ENCODE measurements at regions not wholly inside any gene's neighbourhood (a gene's known extent, or its start where the extent isn't known, plus 50 kb on each side); places are given as distances from the start of the nearest gene placed in this dataset.
"Not testable (repeated sequence)": the region's sequence is repeated elsewhere in the genome, so short reads cannot be mapped to it uniquely, and the experiment has no call there.

DNA sequence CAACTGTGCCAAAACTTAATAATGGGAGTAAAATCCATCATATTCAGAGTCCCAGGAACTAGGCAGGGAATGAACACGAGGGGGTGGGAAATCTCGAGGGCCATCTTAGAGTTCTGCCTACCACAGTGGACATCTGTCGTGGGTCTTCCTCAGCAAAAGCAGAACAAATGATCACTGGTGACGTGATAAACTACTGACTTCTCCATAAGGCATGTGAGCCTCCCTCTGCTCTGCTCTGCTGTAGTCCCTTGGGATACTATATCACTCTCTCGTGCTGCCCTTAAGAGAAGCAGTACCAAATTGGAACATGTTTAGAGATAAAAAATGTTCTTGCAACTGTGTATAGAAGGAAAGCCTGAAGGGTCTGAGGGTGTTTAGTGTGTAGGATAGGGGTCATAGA, 180.5 kb downstream of the SPDYE17 start:
- peak; percentile 42 for DNase-seq (ENCODE audit: low spot score)

DNA sequence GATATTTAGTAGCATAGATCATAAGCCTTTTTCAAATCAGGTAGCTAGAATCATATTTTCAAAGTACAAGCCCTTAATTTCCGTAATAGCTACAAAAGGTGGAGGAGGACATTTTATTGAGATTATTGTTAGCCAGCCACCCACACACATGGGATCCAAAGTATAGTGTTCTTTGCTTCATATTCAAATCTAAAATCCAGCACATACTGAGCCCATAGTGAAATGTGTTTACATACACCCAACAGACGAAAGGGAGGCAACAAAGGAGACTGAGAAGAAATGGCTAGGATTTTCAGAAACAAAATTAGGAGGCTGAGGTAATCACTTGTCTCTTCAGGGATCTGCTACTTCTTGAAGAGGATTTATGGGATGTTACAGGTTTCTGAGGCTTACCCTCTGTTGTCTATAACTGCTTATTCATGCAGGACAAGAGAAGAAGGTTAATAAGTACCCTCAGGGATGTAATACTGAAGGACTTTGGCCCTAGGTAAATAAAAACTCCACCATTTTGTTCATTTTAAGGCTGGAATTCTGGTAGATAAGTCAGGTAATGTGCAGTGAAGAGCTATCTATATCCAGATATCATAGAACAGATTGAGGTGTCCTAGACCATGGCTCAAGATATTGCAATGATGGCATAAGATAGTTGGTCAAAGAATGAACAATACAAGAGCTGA, 182.1 kb downstream of the SPDYE17 start:
- not testable (repeated sequence) for DNase-seq (ENCODE audit: low spot score)

DNA sequence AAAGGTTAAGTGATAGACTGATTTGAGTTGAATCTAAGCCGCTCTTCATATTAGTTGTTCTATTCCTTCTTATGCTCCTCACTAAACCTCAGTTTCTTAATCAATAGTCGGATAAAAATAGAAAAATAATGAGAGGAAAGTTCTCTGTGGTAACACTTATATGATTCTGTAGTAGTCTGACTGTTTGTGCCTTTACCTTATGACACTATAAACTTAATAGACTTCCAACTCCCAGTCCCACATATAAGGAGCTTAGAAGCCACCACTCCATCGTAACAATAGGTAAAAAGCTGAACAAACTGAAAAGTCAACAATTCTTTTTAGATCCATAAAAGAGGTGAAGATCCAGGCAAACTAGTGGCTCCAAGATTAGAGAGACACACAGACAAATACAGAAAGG, 192.3 kb downstream of the SPDYE17 start:
- DNase-seq (ENCODE audit: low spot score), result not testable (repeated sequence)

DNA sequence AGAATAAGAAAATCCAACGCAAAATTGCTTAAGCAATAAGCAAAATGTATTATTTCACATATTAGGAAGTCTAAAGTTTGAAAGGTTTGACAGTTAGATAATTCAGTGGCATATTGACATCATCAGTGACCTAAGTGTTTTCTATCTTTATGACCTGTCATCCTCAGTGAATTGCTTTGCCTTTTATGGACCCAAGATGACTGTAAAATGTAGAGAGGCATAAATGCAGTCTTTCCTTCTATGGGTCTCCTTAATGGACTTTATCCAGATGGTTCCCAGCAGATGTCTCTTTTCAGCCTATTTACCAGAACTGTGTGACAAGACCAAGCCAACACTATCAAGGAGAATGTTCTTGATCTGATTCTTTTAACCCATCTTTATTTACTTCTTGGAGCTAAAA, 192.9 kb downstream of the SPDYE17 start:
- DNase-seq (ENCODE audit: low spot score), result not testable (repeated sequence)

DNA sequence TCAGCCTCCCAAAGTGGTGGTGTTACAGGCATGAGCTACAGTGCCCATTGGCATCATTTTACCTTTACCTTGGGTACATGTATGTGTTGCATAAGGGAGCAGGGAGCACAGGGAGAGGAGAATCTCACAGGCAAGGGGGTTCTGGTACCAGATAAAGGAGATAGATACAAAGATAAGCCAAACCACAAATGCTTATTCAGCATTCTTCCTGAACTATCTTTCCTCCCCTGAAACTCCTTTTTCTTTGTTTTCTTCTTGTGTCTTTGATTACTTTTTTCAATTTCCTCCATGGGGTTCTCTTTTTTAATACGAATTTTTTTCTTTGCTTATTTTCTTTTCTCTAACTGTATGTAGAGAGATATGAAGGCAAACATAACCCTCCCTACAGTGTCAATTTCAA, 193.8 kb downstream of the SPDYE17 start:
- not testable (repeated sequence) for DNase-seq (ENCODE audit: low spot score)

DNA sequence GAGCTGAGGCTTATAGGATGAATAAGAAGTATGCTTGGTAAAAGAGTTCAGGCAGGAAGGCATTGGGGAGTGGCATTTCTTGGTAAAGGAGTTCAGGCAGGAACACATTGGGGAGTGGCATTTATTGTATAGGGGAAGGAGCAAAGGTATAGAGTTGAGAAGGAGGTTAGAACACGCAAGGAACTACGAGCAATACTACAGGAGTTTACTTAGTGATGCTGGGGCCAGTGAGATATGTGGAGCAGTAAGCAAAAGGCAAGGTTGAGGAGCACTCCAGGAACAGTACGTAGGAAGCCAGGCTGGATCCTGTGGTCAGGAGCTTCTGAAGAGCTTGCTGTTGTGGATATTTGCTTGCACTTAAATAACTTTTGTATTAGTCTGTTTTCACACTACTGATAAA, 202.2 kb upstream of the POMZP3 start:
- DNase-seq (ENCODE audit: low spot score), result not testable (repeated sequence)

DNA sequence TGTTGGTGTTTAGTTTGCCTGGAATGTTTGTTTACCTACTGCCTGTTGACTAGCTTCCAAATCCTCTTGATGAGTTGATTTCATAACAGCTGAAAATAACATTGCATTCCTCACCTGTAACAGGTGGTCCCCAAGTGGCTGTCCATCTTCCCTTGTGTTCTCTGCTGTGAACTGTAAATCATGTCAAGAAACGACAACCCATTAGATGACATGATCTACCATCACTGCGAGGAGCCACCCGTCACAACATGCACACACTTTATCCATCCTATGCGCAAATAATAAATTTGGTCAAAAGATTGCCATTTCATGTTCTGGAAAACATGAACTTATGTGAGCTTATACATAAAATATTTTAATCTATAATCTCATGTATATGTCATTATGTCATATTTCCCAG, 199.1 kb upstream of the POMZP3 start:
- not testable (repeated sequence) for DNase-seq (ENCODE audit: low spot score)

DNA sequence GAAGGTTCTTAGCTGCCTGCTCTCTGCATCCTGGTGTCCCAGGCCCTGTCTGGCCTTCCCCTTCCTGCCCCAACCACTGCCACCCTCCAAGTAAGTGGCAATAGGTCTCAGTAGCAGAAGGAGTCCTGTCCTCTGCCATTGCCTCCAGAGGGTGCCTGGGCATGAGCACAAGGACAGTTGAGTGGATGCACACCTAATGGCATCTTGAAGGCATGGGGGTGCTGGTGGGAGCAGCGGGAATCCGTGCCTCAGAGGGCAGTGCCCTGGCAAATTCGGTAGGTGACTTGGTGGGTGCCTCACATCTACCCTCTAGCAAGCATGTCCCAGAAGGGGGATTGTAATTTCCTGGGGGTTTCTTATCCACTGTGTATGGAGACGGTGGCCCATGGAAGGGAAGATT, 182.8 kb upstream of the POMZP3 start:
- not testable (repeated sequence) for DNase-seq (ENCODE audit: low spot score)

DNA sequence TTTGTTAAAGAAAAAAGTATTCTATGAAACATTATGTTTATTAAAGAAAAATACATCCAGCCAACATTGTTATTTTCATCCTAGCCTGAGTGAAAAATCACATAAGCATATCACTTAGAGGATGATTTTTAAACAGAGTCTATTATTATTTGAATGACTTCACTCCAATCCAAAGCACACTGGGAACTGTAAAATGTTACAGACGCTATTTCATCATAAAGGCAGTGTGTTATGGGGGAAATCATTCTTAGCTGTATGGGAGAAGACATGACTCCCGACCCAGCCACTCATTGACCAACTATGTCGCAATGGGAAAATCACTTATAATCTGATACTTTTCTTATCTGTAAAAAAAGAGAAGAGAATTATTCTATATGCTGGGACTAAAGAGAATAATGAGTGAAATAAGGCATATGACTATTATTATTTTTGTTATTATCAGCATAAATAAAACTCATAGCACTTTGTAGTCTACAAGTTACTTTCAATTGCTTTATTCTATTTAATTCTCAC, 180.6 kb upstream of the POMZP3 start:
- DNase-seq (ENCODE audit: low spot score), result not testable (repeated sequence)

DNA sequence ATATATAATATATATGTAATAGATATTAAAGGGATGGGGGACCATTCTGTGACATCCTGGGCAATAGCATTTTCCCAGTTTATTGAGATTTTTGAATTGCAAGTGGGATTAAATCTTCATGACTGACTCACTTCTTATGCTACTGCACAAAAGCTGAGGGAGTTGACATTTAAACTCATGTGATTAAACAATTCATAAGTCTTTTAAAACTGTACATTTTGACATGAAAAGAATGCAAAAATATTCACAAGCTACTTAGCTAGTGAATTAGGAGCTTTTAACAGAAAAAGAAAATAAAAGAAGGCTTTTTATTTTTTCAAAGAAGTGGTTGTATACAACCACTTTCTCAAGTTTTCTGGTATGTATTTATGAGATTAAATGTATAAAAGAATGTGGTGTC, 179.4 kb upstream of the POMZP3 start:
- not testable (repeated sequence) for DNase-seq (ENCODE audit: low spot score)

DNA sequence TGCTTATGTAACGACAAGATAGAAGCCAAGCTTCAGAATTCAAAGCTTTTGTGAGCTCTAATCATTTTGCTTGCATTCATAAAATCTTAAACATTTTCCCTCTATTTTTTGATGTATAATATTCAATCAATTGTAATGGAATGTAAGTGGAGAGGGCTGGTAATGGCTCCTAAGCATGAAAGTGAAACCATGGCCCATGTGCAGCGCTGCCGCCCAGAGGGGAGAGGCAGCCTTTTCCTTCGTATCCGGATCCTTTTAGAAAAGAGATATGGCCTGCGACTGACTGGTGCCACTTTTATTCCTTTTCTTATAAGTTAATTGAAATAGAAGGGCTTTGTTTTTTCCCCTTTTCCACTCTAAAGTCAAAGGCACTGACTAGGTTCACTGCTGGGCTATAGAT, 178.9 kb upstream of the POMZP3 start:
- not testable (repeated sequence) for DNase-seq (ENCODE audit: low spot score)

DNA sequence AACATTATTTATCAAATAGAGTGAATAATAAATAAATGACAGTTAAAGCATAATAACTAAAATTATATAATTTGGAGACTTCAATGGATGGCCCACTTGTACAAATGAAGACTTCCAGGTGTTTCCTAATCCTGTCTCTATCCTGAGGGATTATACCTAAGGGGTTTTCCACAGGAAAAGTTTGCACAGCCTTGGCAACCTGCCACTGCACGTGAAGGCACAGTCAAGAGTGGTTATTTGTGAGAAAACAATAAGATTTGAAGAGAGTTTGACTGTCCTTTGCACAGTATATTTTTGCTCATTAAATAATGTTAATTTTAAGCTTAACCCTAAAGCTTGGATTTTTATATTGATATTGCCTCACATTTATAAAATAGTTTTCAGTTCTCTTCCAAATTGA, 178.2 kb upstream of the POMZP3 start:
- not testable (repeated sequence) for DNase-seq (ENCODE audit: low spot score)

DNA sequence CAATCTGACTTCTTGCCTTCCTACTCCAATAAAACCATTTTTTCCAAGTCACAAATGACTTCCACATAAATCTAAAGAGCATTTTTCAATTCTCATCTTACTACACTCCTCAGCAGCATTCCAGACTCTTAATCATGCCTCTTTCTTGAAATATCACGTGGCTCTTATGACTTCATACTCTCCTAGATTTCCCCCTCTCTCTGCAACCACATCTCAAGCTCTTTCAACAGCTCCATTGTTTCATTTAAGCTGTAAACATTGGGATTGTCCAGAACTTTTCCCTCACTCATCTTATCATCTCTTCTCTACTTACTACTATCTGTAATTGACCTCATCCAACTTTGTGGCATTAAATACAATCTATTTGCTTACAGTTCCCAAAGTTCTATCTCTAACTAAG, 170.6 kb upstream of the POMZP3 start:
- DNase-seq (ENCODE audit: low spot score), result not testable (repeated sequence)

DNA sequence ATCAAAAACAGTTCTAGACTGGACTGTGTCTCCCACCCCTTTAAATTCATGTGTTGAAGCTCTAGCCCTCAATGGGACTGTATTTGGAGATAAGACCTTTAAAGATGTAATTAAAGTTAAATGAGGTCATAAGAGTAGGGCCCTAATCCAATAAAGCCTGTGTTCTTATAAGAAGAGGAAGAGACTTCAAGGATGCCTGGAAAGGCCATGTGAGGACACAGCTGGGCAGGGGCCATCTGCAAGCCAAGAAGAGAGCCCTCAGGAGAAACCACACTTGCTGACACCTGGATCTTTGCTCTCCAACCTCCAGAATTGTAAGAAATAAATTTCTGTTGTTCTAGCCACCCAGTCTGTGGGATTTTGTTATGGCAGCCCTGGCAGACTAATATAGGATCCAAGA, 153.6 kb upstream of the POMZP3 start:
- peak; percentile 89 for DNase-seq (ENCODE audit: low spot score)

DNA sequence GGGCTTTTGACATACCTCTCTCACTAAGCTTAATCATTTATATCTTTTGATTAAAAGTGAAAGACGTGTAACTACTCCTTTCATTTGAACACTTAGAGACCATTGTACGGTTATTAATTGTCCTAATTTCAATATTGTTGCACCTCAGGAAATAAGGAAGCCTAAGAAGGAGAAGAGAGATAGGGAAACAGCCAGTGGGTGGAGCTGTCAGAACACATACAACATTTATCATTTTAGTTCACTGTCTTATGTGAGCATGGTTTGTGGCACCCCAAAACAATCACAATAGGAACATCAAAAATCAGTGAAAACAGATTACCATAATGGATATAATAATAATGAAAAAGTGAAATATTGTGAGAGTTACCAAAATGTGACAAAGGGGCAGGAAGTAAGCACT, 147.2 kb upstream of the POMZP3 start:
- DNase-seq (ENCODE audit: low spot score), result not testable (repeated sequence)

DNA sequence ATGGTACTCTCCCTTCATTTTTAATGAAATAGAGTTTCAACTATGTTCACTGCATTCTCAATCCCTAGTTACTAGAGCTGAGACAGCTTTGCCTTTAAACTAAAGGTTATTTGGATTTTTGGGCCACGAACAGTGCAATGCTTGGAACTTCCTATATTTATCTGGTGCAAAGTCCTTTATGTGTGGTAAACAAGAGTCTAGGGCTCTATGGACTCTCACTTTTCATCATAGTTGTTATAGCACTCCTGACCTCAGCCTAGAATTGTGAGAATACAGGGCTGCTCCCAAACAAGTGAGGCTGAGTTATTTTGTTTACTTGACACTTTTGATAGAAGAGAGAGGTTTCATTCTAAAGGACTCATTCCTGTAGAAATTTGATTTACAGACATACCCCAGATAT, 144.9 kb upstream of the POMZP3 start:
- not testable (repeated sequence) for DNase-seq (ENCODE audit: low spot score)

DNA sequence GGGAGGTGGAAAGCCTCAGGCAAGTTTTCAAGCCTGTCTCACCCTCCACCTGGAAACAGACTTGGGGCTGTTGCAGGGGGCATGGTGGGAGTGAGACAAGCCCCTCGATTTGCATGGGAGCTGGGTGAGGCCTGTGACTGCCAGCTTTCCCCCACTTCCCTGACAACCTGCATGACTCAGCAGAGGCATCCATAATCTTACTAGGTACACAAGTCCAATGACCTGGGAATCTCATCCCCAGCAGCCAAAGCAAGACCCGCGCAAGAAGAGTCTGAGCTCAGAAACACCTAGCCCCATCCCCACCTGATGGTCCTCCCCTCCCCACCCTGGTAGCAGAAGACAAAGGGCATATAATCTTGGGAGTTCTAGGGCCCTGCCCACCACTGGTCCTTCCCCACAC, 136.9 kb upstream of the POMZP3 start:
- not testable (repeated sequence) for DNase-seq (ENCODE audit: low spot score)

DNA sequence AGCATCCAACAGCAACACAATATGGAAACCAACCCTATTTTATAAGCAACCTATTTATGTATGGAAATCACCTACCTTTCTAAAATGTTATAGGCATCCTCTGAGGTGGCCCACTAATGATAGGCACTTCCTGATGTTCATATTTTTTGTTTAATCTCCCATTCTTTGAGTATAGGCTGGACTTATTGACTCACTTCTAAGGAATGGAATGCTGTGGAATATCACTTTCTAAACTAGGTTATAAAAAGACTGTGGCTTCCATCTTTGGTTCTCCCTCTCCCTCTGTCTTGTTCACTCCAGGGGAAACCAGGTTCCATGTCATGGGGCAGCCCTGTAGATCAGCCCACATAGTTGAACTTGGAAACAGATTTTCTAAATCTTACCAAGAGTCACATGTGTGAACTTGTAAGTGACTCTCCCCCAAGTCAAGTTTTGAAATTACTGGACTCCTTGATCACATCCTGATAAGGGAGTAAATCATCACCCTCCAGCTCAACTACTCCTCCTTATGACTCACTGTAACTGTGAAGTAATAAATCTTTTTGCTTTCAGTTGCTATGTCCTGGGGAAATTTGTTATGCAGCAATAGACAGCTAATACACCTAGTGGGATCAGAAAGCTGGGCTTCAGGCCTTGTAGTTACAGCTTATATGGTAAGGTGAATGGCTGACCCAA, 133.6 kb upstream of the POMZP3 start:
- DNase-seq (ENCODE audit: low spot score), result not testable (repeated sequence)

DNA sequence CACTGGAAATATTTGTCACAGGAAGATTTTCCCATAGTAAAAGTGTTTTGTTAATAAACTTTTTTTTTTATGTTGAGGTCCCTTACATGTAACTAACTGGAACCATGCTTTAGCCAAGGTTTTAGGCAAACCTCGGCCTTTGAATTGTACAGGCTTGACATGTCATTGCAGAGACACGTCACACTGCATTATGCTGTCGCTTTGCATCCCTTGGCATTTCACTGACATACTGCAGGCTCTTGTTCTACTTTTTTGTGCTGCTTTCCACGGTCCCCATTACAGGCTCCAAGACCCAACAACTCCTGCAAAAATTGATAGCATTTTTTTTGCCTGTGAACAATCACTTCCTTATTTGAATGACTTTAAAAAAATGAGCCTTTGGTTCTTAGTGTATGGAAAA, 112.5 kb upstream of the POMZP3 start:
- DNase-seq (ENCODE audit: low spot score), result peak; percentile 84

DNA sequence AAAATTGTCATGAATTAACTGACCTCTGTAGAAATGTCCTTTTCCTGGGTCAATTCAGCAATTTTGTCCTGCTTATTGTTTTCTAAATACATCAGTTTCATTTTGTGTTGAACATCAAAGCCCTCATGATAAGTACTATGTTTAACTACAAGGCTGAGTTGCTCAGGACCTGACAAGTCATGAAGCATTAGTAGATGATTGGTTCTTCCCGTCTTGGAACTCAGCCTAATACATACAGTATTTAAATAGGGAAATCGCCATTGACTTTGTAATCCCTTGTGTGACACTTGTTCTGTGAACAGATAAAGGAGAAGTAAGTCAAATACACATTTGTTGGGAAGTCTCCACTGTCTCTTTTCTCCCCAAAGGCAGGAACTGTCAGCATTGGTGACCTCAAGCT, 109.6 kb upstream of the POMZP3 start:
- DNase-seq (ENCODE audit: low spot score), result not testable (repeated sequence)

DNA sequence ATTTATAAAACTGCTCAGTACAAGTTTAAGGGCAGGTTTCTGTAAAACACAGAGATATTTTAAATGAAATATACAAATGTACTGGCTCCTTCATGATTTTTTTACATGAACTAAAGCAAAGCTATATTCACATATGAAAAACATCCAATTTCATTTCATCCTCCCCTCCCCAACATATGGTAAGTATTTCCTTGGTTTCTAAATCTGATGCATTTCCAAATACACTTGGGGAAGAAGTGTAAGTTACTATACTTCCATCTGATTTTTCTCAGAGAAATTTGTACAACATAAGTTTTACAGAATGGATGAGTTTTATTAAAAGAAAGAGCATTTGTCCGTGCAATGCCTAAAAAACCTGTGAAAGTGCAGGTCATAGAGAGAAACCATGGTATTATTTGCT, 109.0 kb upstream of the POMZP3 start:
- not testable (repeated sequence) for DNase-seq (ENCODE audit: low spot score)

DNA sequence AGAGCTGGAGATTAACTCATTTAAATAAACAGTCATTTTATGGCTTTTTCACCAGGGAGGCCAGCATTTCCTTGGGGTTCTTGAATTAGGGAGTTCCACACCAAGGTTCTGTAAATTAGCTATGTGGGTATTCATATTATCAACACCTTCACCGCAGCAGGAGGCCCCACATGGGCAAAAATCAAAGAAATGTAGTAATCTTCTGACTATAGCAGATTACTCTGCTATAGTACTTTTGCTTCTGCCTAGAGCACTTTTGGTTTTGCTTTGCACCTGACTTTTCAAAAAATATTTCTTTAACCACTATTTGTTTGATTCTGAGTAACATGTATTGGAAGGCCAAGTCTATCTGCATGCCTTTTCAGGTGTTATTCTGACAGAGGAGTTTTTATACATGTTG, 108.6 kb upstream of the POMZP3 start:
- not testable (repeated sequence) for DNase-seq (ENCODE audit: low spot score)

DNA sequence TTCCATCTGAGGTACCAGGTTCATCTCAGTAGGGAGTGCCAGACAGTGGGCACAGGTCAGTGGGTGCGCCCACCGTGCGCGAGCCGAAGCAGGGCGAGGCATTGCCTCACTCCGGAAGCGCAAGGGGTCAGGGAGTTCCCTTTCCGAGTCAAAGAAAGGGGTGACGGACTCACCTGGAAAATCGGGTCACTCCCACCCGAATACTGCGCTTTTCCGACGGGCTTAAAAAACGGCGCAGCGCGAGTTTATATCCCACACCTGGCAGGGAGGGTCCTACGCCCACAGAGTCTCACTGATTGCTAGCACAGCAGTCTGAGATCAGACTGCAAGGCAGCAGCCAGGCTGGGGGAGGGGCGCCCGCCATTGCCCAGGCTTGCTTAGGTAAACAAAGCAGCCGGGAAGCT, 101.5 kb upstream of the POMZP3 start:
- not testable (repeated sequence) for DNase-seq (ENCODE audit: low spot score)
